ENCODE measurements at regions not wholly inside any gene's neighbourhood (a gene's known extent, or its start where the extent isn't known, plus 50 kb on each side); places are given as distances from the start of the nearest gene placed in this dataset.

DNA sequence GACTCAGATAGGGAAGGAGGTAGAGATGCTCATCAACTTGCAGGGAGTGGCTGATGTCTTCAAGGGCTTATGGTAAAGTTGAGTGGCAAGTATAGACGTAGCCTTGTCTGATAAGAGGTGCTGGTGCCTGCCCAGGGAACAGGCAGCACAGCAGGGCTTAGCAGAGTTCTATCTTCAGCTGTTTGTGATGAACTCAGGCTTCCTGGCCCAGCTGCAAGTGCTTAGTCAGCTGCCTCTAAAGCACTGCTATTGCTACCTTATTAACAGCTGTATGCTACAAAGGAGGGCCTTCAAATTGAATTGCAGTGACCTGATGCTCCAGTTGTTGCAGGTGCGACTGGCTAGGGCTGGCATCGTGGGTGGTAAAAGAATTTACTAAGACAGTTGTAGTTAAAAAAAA, 82.1 kb downstream of the TSN start:
- Histone ChIP-seq H3K79me2 (ENCODE audit: low read depth) (no peaks in the 10 kb centered on the region), H3F3A (ENCODE audit: insufficient read depth, low read depth) (no peaks in the 10 kb centered on the region), H3K4me2 (no peak overlapping the region), H3K4me3 (no peak overlapping the region), H2AFZ (no peak overlapping the region), H3K4me1 (replicated peaks; ENCODE audit: insufficient read depth) (no peaks in the 10 kb centered on the region), H3K27me3 (ENCODE audit: insufficient read depth, low read depth) (peaks cover 97% of the 10 kb centered on the region), H3K9me2 (ENCODE audit: insufficient read depth) (no peaks in the 10 kb centered on the region), H3K27ac (no peak overlapping the region), H3K36me3 (ENCODE audit: low read depth) (no peaks in the 10 kb centered on the region), H4K20me1 (ENCODE audit: insufficient read depth) (no peaks in the 10 kb centered on the region), H3K9me3 (ENCODE audit: insufficient read depth, low read depth) (no peaks in the 10 kb centered on the region)
- POLR2A ChIA-PET (ENCODE audit: unreplicated experiment) = no interaction called here
- DNase-seq = no peak
- TF ChIP-seq, protein P1, sequence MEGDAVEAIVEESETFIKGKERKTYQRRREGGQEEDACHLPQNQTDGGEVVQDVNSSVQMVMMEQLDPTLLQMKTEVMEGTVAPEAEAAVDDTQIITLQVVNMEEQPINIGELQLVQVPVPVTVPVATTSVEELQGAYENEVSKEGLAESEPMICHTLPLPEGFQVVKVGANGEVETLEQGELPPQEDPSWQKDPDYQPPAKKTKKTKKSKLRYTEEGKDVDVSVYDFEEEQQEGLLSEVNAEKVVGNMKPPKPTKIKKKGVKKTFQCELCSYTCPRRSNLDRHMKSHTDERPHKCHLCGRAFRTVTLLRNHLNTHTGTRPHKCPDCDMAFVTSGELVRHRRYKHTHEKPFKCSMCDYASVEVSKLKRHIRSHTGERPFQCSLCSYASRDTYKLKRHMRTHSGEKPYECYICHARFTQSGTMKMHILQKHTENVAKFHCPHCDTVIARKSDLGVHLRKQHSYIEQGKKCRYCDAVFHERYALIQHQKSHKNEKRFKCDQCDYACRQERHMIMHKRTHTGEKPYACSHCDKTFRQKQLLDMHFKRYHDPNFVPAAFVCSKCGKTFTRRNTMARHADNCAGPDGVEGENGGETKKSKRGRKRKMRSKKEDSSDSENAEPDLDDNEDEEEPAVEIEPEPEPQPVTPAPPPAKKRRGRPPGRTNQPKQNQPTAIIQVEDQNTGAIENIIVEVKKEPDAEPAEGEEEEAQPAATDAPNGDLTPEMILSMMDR (conservative IDR thresholded peaks at IDR 0.05) = no peak
- TF ChIP-seq EZH2 (IDR thresholded peaks at IDR 0.05; ENCODE audit: low read depth) = no peak
- BruUV-seq (replicated peaks) = no TSS peak
- intact Hi-C loops (cut with micrococcal nuclease; ENCODE audit: unreplicated experiment) = no loop called here
- CTCF ChIA-PET = no interaction called here

DNA sequence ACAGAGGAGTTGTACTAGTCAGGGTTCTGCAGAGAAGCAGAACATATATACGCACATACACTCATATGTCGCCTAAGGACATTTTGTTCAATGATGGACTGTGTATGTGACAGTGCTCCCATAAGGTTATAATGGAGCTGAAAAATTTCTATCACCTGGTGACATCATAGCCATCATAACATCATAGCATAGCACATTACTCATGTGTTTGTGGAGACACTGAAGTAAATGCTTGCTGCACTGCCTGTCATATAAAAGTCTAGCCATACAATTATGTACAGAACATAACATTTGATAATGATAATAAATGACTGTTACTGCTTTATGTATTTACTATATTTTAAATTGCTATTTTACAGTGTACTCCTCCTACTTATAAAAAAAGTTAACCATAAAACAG, 83.1 kb downstream of the TSN start:
- BruUV-seq (replicated peaks) = no TSS peak

DNA sequence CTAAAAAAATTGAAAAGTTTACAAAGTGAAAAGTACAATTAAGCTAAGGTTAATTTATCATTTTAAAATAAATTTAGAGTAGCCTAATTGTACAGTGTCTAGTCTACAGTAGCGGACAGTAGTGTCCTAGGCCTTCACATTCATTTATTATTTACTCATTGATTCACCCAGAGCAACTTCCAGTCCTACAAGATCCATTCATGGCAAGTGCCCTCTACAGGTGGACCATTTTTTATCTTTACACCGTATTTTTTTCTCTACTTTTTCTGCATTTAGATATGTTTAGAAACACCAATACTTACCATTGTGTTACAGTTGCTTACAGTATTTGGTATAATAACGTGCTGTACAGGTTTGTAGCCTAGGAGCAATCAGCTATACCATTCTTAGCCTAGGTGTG, 84.1 kb downstream of the TSN start:
- no peaks in the 10 kb centered on the region for H3K36me3 ChIP-seq (ENCODE audit: low read depth)
- no peak overlapping the region for H2AFZ ChIP-seq
- CTCF ChIA-PET = no interaction called here
- no peak overlapping the region for H3K4me3 ChIP-seq
- no peaks in the 10 kb centered on the region for H3F3A ChIP-seq (ENCODE audit: insufficient read depth, low read depth)
- POLR2A ChIA-PET (ENCODE audit: unreplicated experiment) = no interaction called here
- intact Hi-C loops (cut with micrococcal nuclease; ENCODE audit: unreplicated experiment) = no loop called here
- no peaks in the 10 kb centered on the region for H3K79me2 ChIP-seq (ENCODE audit: low read depth)
- no TSS peak for BruUV-seq (replicated peaks)
- H3K4me2 ChIP-seq = no peak overlapping the region
- DNase-seq = no peak
- H3K9me3 ChIP-seq (ENCODE audit: insufficient read depth, low read depth) = no peaks in the 10 kb centered on the region
- H3K9me2 ChIP-seq (ENCODE audit: insufficient read depth) = no peaks in the 10 kb centered on the region
- no peak overlapping the region for H3K27ac ChIP-seq
- peaks cover 98% of the 10 kb centered on the region for H3K27me3 ChIP-seq (ENCODE audit: insufficient read depth, low read depth)
- no peaks in the 10 kb centered on the region for H3K4me1 ChIP-seq (replicated peaks; ENCODE audit: insufficient read depth)
- TF ChIP-seq, protein P1 (conservative IDR thresholded peaks at IDR 0.05) = peak; percentile 39; the same call in 1 of the 2 replicates
- no peak for TF ChIP-seq EZH2 (IDR thresholded peaks at IDR 0.05; ENCODE audit: low read depth)
- no peaks in the 10 kb centered on the region for H4K20me1 ChIP-seq (ENCODE audit: insufficient read depth)

More for the DNA sequence above, 83.1 kb downstream of the TSN start:
- intact Hi-C loops (cut with micrococcal nuclease; ENCODE audit: unreplicated experiment) = no loop called here
- Histone ChIP-seq H2AFZ (no peak overlapping the region), H3K4me3 (no peak overlapping the region), H3K9me2 (ENCODE audit: insufficient read depth) (no peaks in the 10 kb centered on the region), H3K27ac (no peak overlapping the region), H3K4me2 (no peak overlapping the region), H3K79me2 (ENCODE audit: low read depth) (no peaks in the 10 kb centered on the region), H4K20me1 (ENCODE audit: insufficient read depth) (no peaks in the 10 kb centered on the region), H3K9me3 (ENCODE audit: insufficient read depth, low read depth) (no peaks in the 10 kb centered on the region), H3K27me3 (ENCODE audit: insufficient read depth, low read depth) (peaks cover 97% of the 10 kb centered on the region), H3K36me3 (ENCODE audit: low read depth) (no peaks in the 10 kb centered on the region), H3K4me1 (replicated peaks; ENCODE audit: insufficient read depth) (no peaks in the 10 kb centered on the region), H3F3A (ENCODE audit: insufficient read depth, low read depth) (no peaks in the 10 kb centered on the region)
- POLR2A ChIA-PET (ENCODE audit: unreplicated experiment) = no interaction called here
- no peak for DNase-seq
- CTCF ChIA-PET = no interaction called here
- TF ChIP-seq EZH2 (IDR thresholded peaks at IDR 0.05; ENCODE audit: low read depth) = no peak
- TF ChIP-seq, protein P1 (conservative IDR thresholded peaks at IDR 0.05) = no peak

Measured in PC-9 (cell line).